T-helper 1 cell treated with Interleukin-12 subunit alpha and Interleukin-12 subunit beta and Interleukin-4 antibody, amounts not matched to agents 30 μg/mL and 1 μg/mL, for 36 hours (primary cell): ENCODE measurements at regions not wholly inside any gene's neighbourhood (a gene's known extent, or its start where the extent isn't known, plus 50 kb on each side); places are given as distances from the start of the nearest gene placed in this dataset.

ENCODE experiments used
- H3K27ac Mint-ChIP-seq: one replicate; pipeline ENCODE4 v1.8.0; 2021; ENCODE audit warnings: mild to moderate bottlenecking, mixed read lengths
- H3K27me3 Mint-ChIP-seq: one replicate; pipeline ENCODE4 v1.8.0; 2021; ENCODE audit warnings: low read depth, mixed read lengths
- H3K36me3 Mint-ChIP-seq: one replicate; pipeline ENCODE4 v1.8.0; 2021; ENCODE audit warnings: low read depth, mixed read lengths
- H3K4me1 Mint-ChIP-seq: one replicate; pipeline ENCODE4 v1.8.0; 2021; ENCODE audit warnings: low read depth, mixed read lengths
- H3K4me3 Mint-ChIP-seq: one replicate; pipeline ENCODE4 v1.8.0; 2021; ENCODE audit warnings: mild to moderate bottlenecking, moderate library complexity, mixed read lengths
- H3K9me3 Mint-ChIP-seq: one replicate; pipeline ENCODE4 v1.8.0; 2021; ENCODE audit warnings: mixed read lengths

DNA sequence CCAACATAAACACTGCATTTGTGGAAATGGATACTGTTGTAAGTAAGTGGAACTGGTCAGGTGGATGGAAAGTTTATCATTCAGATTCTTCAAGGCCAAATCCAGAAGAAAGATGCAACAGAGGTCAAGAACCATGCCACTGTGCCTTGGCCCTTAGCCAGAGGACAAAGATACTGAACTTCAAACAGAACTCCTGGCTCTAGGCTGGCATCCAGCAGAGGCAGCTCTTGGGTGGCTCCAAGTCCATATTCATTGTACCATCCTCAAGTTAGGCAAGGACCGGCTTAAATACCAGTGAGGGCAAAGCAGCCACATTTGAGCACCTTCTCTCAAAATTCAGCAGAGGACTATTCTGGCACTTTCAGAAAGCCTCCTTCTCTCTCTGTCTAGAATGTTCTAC, 53.2 kb downstream of the DNAAF9 start:
- H3K27me3 Mint-ChIP-seq, result no peaks in the 10 kb centered on the region
- no peaks in the 10 kb centered on the region for H3K9me3 Mint-ChIP-seq
- no peaks in the 10 kb centered on the region for H3K36me3 Mint-ChIP-seq
- no peaks in the 10 kb centered on the region for H3K4me1 Mint-ChIP-seq
- H3K4me3 Mint-ChIP-seq, result no peak overlapping the region
- H3K27ac Mint-ChIP-seq, result no peak overlapping the region

DNA sequence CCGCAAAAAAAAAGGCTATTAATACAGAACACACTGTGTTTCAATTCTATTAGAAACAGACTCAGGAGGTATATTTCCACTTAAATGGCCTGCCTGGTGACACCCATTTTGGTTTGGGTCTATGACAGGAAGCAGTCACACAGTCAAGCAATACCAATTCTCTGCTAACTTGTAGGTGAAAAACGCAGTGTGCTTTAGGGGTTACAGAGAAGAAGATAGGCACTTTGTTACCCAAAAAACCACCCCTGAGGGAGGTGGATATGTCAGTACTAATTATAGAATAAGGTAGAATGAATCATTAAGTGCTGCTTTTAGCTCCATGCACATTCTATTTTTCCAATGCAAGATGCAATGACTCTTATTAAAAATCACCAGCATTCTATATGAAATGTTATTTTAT, 53.8 kb downstream of the DNAAF9 start:
- no peaks in the 10 kb centered on the region for H3K9me3 Mint-ChIP-seq
- no peaks in the 10 kb centered on the region for H3K27me3 Mint-ChIP-seq
- no peak overlapping the region for H3K27ac Mint-ChIP-seq
- no peaks in the 10 kb centered on the region for H3K4me1 Mint-ChIP-seq
- H3K4me3 Mint-ChIP-seq, result no peak overlapping the region
- H3K36me3 Mint-ChIP-seq, result no peaks in the 10 kb centered on the region

DNA sequence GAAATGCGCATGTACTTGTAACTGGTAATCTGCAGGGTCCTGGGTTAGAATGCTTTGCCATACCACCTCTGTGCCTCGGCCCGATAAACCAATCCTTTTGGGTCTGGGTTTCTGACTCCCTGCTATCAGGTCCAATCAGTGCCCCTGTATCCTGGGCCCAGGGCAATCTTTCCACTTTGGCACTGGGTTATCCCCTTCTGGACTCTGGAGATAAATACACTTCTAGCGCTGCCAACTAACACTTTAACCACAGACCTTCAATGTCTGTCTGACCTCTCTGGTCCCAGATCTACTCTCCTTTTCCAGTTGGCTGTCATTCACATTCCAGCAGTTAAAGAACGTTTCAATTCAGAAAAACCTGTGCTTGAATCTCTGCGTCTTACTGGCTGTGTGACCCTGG, 55.3 kb downstream of the DNAAF9 start:
- H3K27me3 Mint-ChIP-seq, result no peaks in the 10 kb centered on the region
- no peaks in the 10 kb centered on the region for H3K4me1 Mint-ChIP-seq
- H3K27ac Mint-ChIP-seq, result no peak overlapping the region
- no peaks in the 10 kb centered on the region for H3K36me3 Mint-ChIP-seq
- H3K4me3 Mint-ChIP-seq, result no peak overlapping the region
- H3K9me3 Mint-ChIP-seq, result no peaks in the 10 kb centered on the region

DNA sequence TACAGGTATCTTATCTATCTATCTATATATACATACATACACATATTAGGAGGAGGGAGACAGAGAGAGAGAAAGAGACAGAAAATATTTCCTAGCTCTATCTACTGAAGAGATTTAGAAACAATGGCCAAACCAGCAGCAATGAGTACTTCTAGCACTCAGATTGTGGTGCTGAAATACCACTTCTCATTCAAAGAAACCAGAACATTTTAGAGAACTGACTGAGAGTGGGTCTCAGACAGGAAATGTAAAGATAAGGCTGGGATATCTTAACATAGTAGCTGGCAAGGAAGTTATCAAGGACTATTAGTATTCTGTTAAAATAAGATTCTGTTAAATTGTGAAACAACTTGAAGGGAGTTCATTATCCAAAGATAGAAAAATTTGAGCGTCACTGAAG, 57.0 kb downstream of the DNAAF9 start:
- no peaks in the 10 kb centered on the region for H3K36me3 Mint-ChIP-seq
- no peaks in the 10 kb centered on the region for H3K9me3 Mint-ChIP-seq
- H3K4me3 Mint-ChIP-seq, result no peak overlapping the region
- H3K27ac Mint-ChIP-seq, result no peak overlapping the region
- no peaks in the 10 kb centered on the region for H3K27me3 Mint-ChIP-seq
- H3K4me1 Mint-ChIP-seq, result no peaks in the 10 kb centered on the region

GRCh38 chr20:3349786-3350185, 57.7 kb downstream of the DNAAF9 start:
- H3K4me1 Mint-ChIP-seq, result no peaks in the 10 kb centered on the region
- no peak overlapping the region for H3K27ac Mint-ChIP-seq
- H3K27me3 Mint-ChIP-seq, result no peaks in the 10 kb centered on the region
- no peak overlapping the region for H3K4me3 Mint-ChIP-seq
- no peaks in the 10 kb centered on the region for H3K9me3 Mint-ChIP-seq
- H3K36me3 Mint-ChIP-seq, result no peaks in the 10 kb centered on the region

DNA sequence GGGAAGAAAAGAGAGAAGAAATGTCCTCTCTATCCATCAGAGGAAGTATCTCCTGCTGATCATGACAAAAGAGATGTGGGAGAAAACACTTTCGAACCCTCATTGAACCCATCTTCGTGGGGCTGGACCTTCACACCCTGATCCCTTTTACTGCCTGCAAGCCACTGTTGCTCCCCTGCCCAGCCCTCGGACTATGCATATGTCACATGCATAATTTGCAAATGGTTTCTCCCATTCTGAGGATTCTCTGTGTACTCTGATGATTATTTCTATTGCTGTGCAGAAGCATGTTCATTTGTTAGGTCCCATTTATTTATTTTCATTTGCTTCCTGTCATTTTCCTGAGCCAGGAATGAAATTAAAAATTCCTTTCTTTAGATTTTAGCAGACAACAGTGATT, 64.7 kb downstream of the DNAAF9 start:
- Mint-ChIP-seq H3K36me3 (no peaks in the 10 kb centered on the region), H3K27me3 (no peaks in the 10 kb centered on the region), H3K9me3 (no peaks in the 10 kb centered on the region), H3K27ac (no peak overlapping the region), H3K4me3 (no peak overlapping the region), H3K4me1 (no peaks in the 10 kb centered on the region)

DNA sequence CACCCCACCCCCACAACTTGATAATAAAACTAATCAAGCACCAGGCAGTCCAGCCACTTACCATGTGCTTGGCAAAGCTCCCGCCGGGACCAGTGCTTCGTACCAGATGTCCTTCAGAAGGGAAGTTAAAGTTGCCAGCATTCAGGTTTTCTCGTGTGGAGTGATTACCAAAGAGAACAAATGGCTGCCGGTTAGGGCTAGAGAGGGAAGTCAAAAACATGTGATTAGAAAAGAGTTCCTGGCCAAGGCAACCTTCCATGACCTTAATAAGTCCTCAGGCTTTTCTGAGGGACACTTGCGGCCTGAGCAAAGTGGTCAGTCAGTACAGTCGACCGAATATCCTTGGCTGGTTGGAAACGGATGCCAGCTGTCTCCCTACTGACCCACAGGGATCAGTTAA, 67.0 kb downstream of the DNAAF9 start:
- Mint-ChIP-seq H3K4me1 (no peaks in the 10 kb centered on the region), H3K36me3 (peaks cover 3% of the 10 kb centered on the region), H3K27me3 (no peaks in the 10 kb centered on the region), H3K27ac (no peak overlapping the region), H3K9me3 (no peaks in the 10 kb centered on the region), H3K4me3 (no peak overlapping the region)

- Mint-ChIP-seq H3K36me3 (peaks cover 3% of the 10 kb centered on the region), H3K9me3 (no peaks in the 10 kb centered on the region), H3K4me1 (no peaks in the 10 kb centered on the region), H3K27me3 (no peaks in the 10 kb centered on the region), H3K27ac (no peak overlapping the region), H3K4me3 (no peak overlapping the region)
Measured at GRCh38 chr20:3339571-3339970, 67.9 kb downstream of the DNAAF9 start.

- Mint-ChIP-seq H3K9me3 (no peaks in the 10 kb centered on the region), H3K36me3 (peaks cover 3% of the 10 kb centered on the region), H3K27me3 (no peaks in the 10 kb centered on the region), H3K27ac (no peak overlapping the region), H3K4me3 (no peak overlapping the region), H3K4me1 (no peaks in the 10 kb centered on the region)
Measured at GRCh38 chr20:3339076-3339475, 68.4 kb downstream of the DNAAF9 start.

DNA sequence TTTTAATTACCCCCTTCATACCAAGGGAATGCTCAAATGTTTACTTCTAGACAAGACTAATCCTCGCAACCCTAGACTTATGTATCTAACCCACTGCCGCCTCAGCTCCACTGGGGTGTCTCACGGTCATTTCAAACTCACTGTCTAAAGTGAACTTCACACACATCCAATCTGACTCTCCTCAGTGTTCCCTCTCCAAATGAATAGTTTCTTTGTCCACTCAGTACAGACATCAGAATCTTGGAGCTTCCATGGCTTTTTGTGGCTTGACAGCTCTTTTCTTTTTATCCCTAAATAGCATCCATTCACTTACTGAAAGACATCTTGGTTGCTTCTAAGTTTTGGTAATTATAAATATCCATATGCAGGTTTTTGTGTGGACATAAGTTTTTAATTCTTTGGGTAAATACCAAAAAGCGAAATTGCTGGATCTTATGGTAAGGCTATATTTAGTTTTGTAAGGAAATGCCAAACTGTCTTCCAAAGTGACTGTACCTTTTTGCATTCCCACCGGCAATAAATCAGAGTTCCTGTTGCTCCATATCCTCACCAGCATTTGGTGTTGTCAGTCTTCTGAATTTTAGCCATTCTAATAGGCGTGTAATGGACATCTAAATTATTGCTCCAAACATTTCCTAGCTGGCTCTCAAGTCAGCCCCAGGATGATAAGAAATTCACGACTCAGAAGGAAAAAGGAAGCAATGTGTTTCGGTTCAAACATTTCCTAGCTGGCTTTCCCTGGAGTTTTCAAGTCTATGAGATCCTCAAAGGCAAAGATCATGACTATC, 73.1 kb downstream of the DNAAF9 start:
- no peaks in the 10 kb centered on the region for H3K27me3 Mint-ChIP-seq
- H3K27ac Mint-ChIP-seq, result no peak overlapping the region

DNA sequence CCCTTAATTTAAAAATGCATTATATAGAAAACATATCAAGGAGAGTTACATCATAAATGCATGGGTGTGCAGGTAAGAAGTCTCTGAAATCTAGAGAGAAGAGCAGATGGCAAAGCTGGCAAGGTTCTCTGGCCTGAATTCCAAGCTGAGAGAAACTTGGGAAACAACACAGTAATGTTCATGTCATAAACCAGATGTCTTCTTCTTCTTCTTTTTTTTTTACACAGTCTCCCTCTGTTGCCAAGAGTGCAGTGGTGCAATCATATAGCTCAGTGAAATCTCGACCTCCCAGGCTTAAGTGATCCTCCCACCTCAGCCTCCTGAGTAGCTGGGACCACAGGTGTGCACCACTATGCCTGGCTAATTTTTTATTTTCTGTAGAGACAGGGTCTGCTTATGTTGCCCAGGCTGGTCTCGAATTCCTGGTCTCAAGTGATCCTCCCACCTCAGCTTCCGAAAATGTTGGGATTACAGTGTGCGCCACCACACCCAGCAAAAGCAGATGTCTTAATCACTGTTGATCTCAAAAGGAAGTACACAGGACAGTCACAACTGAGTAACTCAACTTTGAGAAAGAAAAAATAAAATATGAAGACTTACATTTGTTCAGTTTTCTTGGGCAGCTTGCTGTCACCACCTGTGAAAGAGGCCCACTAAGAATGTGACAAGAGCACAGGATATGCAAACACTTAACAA, 77.3 kb downstream of the DNAAF9 start:
- Mint-ChIP-seq H3K4me1 (peaks cover 4% of the 10 kb centered on the region), H3K4me3 (no peak overlapping the region), H3K9me3 (no peaks in the 10 kb centered on the region), H3K27ac (no peak overlapping the region), H3K36me3 (peaks cover 2% of the 10 kb centered on the region), H3K27me3 (no peaks in the 10 kb centered on the region)

More for the DNA sequence above, 73.1 kb downstream of the DNAAF9 start:
- no peaks in the 10 kb centered on the region for H3K9me3 Mint-ChIP-seq
- no peak overlapping the region for H3K4me3 Mint-ChIP-seq
- no peaks in the 10 kb centered on the region for H3K4me1 Mint-ChIP-seq
- H3K36me3 Mint-ChIP-seq, result peaks cover 3% of the 10 kb centered on the region

DNA sequence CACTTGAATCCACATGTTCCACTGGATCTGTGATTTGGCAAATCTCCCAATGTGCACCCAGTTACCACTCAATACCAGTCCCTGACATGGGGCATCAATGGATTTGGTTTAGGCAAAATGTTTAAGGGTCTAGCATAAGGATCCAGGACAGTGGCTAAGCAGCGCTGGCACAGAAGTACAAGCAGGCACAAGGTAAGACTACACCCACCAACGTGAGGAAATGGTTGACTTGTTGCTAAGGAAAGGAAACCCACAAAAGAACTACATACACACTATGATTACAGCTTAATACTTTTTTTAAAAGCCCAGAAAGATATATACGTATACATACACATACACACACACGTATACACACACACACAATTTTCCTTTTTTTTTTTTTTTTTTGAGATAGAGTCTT, 79.0 kb downstream of the DNAAF9 start:
- Mint-ChIP-seq H3K4me1 (peaks cover 10% of the 10 kb centered on the region), H3K9me3 (no peaks in the 10 kb centered on the region), H3K36me3 (peaks cover 5% of the 10 kb centered on the region), H3K27me3 (no peaks in the 10 kb centered on the region), H3K4me3 (no peak overlapping the region), H3K27ac (peak overlapping the region; percentile 42)

DNA sequence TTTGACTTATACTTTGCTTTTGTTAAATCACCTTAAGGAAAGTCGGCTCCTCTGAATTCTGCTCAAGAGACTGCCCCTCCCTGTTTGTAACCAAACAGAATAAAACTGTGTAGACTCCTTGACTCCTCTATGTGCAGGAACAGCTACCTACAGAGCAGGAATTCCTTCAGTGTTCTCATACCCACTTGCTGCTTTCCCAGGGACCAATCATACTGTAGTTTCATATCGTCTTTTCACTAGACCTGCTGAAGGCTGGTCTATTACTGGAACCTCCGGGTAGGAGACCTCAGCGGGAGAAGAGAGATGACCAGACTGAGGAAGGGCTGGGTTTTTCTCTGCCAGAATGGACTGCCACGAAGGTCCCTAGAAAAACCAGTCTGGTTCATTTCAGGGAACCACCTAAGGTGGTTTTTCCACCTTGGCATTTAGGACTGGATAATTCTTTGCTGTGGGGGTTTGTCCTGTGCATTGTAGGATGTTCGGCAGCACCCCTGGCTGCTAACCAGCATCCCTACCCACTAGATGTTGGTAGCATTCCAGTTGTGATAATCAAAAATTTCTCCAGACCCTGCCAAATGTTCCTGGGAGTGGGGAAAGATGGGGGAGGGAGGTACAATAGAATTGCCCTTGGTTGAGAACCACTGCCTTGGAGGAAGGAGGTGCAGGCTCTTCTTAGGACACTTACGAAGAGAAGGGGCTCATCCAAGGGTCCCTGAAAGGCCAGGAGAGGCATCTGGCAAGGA, 80.5 kb downstream of the DNAAF9 start:
- Mint-ChIP-seq H3K36me3 (peaks cover 5% of the 10 kb centered on the region), H3K27me3 (no peaks in the 10 kb centered on the region), H3K4me3 (no peak overlapping the region), H3K27ac (no peak overlapping the region), H3K9me3 (no peaks in the 10 kb centered on the region), H3K4me1 (peaks cover 13% of the 10 kb centered on the region)

DNA sequence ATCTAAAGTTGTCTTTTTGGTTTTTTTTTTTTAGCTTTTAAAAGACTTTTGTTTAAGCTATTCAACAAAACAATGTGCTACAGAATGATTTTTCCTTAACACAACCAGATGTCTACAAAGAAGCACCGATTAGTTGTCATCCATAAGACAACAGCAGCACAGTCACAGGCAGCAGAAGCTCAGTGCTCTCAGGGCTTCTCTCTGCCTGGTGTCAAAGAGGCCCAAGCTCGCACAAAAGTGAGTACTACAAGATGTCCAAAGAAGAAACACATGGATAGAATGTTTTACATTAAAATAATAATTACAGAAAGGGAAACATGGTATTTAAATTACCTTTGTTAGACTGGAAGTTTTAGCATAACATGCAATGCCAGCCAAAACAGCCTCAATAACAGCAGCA, 81.6 kb downstream of the DNAAF9 start:
- H3K27me3 Mint-ChIP-seq, result no peaks in the 10 kb centered on the region
- no peak overlapping the region for H3K27ac Mint-ChIP-seq
- H3K36me3 Mint-ChIP-seq, result peaks cover 5% of the 10 kb centered on the region
- H3K4me3 Mint-ChIP-seq, result no peak overlapping the region
- H3K9me3 Mint-ChIP-seq, result no peaks in the 10 kb centered on the region
- H3K4me1 Mint-ChIP-seq, result peaks cover 13% of the 10 kb centered on the region

DNA sequence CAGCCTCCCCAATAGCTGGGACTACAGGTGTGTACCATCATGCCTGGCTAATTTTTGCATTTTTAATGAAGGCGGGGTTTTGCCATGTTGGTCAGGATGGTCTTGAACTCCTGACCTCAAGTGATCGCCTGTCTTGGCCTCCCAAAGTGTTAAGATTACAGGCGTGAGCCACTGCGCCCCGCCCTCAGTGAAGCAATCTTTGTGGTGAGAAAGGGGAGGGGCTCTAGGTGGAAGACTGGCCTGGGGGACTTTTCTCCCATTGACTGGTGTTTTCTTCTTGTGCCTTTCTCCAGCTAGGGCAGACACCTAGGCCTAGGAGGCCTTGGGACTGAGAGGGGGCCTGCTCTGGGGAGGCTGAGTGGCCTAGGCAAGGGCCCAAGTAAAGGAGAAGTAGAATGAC, 84.1 kb downstream of the DNAAF9 start:
- no peak overlapping the region for H3K27ac Mint-ChIP-seq
- H3K36me3 Mint-ChIP-seq, result peaks cover 5% of the 10 kb centered on the region
- no peak overlapping the region for H3K4me3 Mint-ChIP-seq
- H3K27me3 Mint-ChIP-seq, result no peaks in the 10 kb centered on the region
- peaks cover 10% of the 10 kb centered on the region for H3K4me1 Mint-ChIP-seq
- no peaks in the 10 kb centered on the region for H3K9me3 Mint-ChIP-seq
